NCI-H1105 treated with DMSO at 0.1 percent for 48 hours (cell line): ENCODE measurements at regions not wholly inside any gene's neighbourhood (a gene's known extent, or its start where the extent isn't known, plus 50 kb on each side); places are given as distances from the start of the nearest gene placed in this dataset.
A peak's percentile ranks its signal among the peaks of the same experiment; 100 is the strongest.
"Not testable (repeated sequence)": the region's sequence is repeated elsewhere in the genome, so short reads cannot be mapped to it uniquely, and the experiment has no call there.

Source experiments
- DNase-seq: peaks from one replicate; lab custom pipeline; 2025; lab: John Stamatoyannopoulos, UW

DNA sequence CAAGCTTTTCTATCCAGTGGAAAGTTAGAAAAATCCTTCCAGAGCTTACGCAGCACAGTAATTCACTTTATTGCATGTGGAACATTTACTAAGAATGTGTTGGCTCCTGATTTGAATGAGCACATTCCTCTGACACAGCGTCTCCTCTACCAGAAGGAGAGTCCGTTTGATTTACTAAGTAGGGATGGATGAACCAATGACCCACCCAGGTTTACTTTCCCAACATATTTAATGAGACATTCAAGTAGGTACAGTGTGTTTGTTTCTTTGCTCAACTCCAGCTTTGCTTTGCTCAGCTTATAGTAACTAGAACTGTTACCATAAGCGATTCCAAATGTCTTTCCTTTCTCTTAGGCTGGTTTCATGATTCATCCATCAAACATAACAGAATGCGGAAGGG, 161.7 kb downstream of the SMARCA1 start:
- no peak for DNase-seq

DNA sequence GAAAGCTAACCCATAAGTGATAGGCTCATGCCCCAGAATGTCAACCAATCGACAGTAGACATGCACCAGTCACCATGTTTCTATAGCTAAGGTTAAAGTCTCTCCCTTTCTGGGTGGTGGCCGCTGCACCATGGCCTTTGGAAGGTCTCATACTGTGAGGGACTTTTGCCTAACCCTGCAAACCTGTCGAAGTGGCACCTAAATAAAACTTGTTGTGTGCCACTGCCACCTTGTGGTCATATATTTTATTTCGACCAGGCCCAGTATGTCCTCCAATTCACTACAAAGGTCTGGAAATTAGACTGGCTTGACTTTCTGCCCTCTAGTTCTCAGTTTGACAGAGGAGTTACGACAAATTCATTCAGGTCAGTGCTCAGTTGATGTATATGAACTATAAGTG, 163.1 kb downstream of the SMARCA1 start:
- peak; percentile 17 for DNase-seq

DNA sequence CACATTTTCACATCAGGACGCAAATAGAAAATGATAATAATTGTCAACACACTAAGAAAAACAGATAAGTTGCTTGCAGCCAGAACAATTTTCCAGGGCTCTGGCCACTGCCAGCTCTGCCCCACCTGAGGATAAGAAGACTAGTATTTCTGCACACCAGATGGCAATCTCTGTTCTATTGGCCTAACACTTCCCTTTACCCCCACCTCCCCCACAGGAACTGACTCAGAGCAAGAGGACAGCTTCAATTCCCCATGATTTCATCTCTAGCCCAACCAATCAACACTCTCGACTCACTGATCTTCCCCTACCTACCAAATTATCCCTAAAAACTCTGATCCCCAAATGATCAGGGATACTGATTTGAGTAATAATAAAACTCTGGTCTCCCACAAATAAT, 164.0 kb downstream of the SMARCA1 start:
- no peak for DNase-seq

DNA sequence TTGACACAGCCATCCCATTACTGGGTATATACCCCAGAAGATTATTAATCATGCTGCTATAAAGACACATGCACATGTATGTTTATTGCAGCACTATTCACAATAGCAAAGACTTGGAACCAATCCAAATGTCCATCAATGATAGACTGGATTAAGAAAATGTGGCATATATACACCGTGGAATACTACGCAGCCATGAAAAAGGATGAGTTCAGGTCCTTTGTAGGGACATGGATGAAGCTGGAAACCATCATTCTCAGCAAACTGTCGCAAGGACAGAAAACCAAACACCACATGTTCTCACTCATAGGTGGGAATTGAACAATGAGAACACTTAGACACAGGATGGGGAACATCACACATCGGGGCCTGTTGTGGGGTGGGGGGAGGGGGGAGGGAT, 165.9 kb downstream of the SMARCA1 start:
- not testable (repeated sequence) for DNase-seq

GRCh38 chrX:129347291-129347690, 176.0 kb downstream of the SMARCA1 start:
- DNase-seq: no peak

DNA sequence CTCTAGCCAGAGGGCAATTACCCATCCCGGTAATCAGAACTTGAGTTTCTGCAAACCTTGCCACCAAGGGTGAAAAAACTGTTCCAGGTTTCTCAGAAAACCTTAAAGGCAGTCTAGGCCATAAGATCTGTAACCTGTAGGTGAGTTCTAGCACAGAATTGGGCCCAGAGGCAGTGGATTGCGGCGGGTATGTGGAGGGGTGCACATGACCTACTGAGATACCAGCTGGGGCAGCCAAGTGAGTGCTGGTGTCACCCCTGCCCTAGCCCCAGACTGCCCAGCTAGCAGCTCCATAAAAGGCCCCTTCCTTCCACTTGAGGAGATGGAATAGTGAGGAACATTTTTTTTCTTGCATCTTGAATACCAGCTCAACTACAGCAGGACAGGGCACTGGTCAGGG, 176.7 kb downstream of the SMARCA1 start:
- DNase-seq: no peak

DNA sequence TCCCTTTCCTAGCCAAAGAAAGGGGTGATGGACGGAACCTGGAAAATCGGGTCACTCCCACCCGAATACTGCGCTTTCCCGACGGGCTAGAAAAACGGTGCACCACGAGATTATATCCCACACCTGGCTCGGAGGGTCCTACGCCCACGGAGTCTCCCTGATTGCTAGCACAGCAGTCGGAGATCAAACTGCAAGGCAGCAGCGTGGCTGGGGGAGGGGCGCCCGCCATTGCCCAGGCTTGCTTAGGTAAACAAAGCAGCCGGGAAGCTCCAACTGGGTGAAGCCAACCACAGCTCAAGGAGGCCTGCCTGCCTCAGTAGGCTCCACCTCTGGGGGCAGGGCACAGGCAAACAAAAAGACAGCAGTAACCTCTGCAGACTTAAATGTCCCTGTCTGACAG, 186.0 kb downstream of the SMARCA1 start:
- not testable (repeated sequence) for DNase-seq

DNA sequence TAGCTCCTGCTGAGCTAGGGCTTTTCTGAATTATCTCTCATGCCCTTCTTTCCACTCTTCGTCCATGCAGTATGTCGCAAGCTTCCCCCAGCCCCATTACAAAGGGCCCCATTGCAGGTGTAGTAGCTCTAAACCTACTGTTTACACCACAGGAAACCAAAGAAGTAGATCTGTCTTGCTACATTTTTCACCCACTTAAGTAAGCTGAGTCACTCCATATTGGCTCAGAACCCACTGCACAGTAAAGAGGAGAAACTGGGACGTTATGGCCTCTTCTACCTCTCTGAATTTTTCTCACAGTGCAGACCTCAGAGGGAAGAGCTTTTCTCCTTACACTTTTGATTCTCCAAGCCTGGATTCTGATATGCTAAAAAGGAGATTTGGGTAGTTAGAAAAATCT, 200.2 kb downstream of the SMARCA1 start:
- DNase-seq: no peak

GRCh38 chrX:129318375-129318774, 204.9 kb downstream of the SMARCA1 start:
- DNase-seq: peak; percentile 12

- no peak for DNase-seq
These were observed 206.8 kb downstream of the SMARCA1 start for GRCh38 chrX:129316461-129316860.

DNA sequence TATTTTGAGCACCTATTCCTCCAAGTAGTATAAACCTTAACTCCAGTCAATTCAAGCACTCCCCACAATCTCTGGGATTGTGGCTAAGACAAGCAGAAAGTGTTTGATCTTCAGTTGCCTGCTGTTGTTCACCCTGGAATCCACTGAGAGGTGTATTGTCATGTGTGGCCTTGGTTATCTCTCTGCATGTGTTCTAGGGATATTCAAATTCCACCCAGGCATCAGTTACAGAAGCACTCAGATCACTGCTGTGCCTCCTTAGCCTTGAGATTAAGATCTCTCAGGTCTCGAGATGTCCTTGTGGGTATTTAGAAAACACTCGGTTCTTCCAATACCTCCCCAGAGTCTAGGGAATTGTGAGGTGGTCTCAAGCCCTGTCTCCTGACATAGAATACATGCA, 213.3 kb downstream of the SMARCA1 start:
- DNase-seq: no peak

DNA sequence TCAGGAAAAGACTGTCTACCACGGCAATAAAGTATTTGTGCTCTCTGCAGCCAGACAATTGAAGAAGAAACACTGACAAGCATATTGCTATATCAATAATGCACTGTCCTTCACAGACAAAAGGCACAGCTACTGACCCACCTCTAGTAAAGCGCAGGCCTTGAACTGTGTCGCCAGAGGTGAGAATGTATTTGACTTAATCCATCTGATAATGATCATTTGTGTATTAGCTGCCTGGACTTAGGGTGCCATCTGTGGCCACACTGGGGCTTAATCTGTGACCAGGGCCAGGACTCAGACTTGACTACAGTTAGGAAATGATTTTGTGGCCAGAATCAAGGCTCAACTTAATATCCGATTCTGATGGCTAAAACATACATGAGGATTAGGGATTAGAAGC, 260.4 kb downstream of the SMARCA1 start:
- no peak for DNase-seq

DNA sequence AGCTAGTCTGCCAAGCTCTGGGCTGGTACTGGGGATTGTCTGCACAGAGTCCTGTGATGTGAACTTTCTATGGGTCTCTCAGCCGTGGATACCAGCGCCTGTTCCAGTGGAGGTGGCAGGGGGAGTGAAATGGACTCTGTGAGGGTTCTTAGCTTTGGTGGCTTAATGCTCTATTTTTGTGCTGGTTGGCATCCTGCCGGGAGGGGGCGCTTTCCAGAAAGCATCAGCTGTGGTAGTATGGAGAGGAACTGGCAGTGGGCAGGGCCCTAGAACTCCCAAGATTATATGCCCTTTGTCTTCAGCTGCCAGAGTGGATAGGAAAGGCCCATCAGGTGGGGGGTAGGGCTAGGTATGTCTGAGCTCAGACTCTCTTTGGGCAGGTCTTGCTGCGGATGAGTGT, 267.8 kb downstream of the SMARCA1 start:
- not testable (repeated sequence) for DNase-seq

DNA sequence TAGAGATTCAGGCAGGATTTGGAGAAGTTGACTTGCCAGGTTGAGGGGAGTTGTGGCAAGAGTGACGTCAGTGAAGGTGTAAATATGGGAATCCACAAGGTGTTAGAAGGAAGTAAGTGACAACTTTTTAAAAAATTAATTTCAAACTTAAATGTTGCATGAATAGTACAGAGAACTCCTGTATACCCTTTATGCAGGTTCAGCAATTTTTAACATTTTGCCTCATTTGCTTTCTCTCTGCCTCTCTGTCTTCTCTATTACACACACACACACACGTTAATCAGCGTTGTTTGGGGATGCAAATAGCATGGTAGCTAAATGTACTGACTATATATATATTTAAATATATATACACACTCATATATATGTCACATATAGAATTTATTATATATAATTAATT, 273.7 kb downstream of the SMARCA1 start:
- no peak for DNase-seq

GRCh38 chrX:129247642-129248041, 275.6 kb downstream of the SMARCA1 start:
- no peak for DNase-seq

- no peak for DNase-seq
These were observed 283.9 kb downstream of the SMARCA1 start for GRCh38 chrX:129239371-129239770.

DNA sequence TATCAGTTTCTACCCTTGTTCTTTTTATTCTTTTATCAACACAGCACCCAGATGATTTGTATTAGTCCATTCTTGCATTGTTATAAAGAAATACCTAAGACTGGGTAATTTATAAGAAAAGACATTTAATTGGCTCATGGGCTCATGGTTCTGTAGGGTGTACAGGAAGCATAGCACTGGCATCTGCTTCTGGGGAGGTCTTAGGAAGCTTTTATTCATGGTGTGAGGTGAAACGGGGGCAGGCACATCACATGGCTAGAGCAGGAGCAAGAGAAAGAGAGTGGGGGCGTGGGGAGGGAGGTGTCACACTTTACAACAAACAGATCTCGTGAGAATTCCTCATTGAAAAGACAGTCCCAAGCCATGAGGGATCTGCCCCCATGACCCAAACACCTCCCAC, 285.3 kb downstream of the SMARCA1 start:
- DNase-seq: no peak

DNA sequence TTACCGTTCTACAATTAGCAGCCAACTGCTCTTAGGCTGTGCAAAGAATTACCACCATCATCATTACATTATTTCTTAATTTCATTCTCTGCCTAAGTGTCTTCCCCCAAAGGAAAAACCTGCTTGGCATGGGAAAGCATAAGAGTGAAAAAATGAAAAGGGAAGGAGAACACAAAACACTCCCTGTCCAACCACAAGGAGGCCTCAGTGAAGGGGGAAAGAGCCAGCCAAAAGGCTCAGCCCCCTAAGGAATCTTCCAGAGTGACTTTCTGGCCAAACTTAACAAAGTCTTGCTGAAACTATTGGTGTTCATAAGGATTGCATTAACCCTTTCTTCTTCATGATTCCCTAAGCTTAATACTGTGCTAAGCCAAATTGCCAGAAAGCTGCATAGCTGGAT, 287.4 kb downstream of the SMARCA1 start:
- peak; percentile 84 for DNase-seq

DNA sequence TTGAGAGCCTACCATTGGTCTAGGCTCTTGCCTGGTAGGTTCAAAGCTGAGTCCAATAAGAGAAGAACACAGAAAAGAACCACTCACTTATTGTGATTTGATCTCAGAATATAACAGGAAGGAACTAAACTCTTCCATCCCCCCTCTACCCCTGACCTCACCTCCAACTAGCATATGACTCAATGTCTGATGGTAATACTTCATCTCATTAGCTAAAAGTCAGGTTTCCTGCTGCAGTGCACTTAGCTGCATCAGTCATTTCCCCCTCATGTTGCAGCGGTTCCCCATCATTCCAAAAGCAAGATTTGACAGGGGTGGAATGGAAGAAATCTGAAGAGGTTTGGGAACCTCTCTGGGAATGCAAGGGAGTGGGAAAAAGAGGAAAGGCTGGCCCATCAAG, 289.5 kb downstream of the SMARCA1 start:
- DNase-seq: no peak

- peak; percentile 24 for DNase-seq
These were observed 292.3 kb downstream of the SMARCA1 start for GRCh38 chrX:129230850-129231512.

DNA sequence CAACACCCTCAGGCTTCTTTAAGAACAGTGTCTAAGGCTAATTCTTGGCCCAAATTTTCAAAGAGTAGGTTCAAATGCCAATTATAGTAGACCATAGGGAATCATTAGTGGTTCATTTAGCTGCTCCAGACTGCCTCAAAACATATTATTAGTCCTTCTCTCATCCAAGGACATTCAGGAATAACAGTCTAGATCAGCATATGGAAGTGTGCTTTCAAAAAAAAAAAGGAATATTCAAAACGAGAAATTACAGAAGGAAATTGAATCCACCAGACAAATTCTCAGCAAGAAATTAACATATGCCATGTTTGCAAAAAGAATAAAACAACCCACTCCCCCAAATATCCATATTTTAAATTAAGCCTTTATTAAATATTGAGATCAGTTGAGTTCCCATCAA, 293.1 kb downstream of the SMARCA1 start:
- DNase-seq: no peak

DNA sequence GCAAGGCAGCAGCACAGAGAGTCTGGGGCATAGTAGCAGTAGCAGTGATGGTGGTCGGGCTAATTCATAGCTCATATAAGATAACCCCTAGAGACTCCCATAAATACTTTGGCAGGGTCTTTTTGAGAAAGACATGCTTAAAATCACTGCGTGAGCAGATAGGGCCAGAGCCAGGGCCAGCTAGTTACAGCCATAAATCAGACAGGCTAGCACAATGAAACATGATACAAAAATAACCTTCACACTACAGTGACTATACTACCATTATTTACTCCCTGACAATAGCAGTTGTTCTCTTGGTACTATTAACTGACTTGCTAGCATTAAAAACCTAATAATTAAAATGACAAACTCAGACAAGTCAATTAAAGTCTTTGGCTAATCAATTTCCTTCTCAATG, 295.9 kb downstream of the SMARCA1 start:
- no peak for DNase-seq

- DNase-seq: peak; percentile 46
These were observed 329.9 kb downstream of the SMARCA1 start for GRCh38 chrX:129193357-129193756.

DNA sequence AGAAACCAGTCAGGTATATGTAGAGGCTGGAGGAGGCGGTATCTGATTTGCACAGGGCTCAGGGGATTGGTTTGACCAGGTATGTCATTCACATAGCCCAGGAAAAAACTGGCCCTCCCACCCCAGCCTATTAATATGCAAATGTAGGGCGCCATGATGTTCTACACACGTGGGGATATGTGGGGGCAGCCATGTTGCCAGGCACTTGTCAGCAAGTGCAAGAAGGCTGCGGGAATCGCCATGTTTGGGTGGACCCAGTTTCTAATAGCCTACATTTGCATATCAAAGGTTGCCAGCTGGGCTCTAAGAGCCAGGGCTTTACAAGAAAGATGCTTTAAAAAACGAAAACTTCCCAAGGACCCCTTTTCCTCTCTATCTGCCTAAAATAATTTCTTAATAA, 335.1 kb downstream of the SMARCA1 start:
- no peak for DNase-seq

DNA sequence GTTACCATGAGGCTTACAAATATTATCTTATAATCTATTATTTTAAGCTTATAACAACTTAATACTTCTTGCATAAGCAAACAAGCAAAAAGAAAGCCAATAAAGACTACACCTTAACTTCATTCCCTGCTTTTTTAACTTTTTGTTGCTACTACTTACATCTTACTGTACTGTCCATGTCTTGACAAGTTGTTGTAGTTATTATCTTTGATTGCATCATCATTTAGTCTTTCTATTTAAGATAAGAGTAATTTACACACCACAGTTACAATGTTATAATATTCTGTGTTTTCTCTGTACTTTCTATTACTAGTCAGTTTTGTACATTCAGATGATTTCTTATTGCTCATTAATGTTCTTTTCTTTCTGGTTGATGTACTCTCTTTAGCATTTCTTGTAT, 346.6 kb downstream of the SMARCA1 start:
- DNase-seq: no peak
